GM12872 (cell line): ENCODE measurements at regions not wholly inside any gene's neighbourhood (a gene's known extent, or its start where the extent isn't known, plus 50 kb on each side); places are given as distances from the start of the nearest gene placed in this dataset.

Experiments
- TF ChIP-seq, protein P1 (sequence below): IDR thresholded peaks from 3 replicates; pipeline ENCODE4 v1.5.1; 2011; ENCODE audit warnings: low read depth, mild to moderate bottlenecking, low read length, moderate library complexity; ENCODE audit not compliant: insufficient read depth

DNA sequence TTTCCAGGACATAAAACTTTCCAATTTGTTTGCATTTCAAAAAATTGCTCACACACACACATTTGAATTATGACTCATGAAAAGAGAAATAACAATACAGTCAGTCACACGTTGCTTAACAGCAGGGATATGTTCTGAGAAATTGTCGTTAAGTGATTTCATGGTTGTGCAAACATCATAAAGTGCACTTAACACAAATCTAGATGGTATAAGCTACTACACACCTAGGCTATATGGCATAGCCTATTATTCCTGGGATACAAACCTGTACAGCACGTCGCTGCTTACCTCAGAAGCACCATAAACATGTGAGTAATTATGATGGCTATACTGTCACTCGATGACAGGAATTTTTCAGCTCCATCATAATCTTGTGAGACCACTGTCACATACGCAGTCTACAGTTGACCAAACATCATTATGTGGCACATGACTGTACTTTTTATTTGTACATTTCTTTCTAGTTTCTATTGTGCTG, 378.2 kb downstream of the ACTL7B start:
- TF ChIP-seq, protein P1, sequence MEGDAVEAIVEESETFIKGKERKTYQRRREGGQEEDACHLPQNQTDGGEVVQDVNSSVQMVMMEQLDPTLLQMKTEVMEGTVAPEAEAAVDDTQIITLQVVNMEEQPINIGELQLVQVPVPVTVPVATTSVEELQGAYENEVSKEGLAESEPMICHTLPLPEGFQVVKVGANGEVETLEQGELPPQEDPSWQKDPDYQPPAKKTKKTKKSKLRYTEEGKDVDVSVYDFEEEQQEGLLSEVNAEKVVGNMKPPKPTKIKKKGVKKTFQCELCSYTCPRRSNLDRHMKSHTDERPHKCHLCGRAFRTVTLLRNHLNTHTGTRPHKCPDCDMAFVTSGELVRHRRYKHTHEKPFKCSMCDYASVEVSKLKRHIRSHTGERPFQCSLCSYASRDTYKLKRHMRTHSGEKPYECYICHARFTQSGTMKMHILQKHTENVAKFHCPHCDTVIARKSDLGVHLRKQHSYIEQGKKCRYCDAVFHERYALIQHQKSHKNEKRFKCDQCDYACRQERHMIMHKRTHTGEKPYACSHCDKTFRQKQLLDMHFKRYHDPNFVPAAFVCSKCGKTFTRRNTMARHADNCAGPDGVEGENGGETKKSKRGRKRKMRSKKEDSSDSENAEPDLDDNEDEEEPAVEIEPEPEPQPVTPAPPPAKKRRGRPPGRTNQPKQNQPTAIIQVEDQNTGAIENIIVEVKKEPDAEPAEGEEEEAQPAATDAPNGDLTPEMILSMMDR: no peak

DNA sequence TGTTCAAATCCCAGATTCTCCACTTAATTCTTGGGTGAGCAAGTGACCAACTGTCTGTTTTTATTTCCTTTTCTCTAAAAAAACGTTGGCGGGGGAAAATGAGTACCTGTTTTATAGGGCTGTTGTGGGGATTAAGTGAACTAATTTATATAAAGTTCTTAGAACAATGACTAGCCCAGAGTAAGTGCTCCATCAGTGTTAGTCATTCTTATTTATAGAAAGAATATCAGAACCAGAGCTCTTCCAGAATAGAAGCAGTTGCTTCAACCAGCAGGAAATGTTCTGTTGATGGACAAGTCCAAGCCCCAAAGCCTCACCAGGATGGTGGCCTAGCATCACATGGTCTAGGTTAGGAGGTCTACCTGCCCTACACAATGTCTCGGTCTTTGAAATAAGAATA, 379.2 kb downstream of the ACTL7B start:
- TF ChIP-seq, protein P1: no peak

DNA sequence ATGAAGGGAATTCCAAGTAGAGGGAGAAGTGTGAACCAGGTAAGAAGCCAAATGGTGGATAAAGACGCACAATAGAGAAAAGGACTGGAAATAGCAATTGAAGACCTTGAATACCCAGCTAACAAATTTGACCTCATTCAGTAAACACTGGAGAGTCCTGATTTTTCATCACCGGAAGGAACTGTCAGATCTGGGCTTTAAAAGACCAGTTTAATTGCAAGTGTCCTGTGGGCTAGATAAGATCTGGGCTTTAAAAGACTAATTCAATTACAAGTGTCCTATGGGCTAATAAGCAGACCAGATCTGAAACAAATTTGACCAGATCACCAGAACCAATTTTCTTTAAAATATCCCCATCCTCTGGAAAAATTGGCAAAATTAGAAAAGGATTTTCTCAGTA, 380.0 kb downstream of the ACTL7B start:
- TF ChIP-seq, protein P1: no peak

DNA sequence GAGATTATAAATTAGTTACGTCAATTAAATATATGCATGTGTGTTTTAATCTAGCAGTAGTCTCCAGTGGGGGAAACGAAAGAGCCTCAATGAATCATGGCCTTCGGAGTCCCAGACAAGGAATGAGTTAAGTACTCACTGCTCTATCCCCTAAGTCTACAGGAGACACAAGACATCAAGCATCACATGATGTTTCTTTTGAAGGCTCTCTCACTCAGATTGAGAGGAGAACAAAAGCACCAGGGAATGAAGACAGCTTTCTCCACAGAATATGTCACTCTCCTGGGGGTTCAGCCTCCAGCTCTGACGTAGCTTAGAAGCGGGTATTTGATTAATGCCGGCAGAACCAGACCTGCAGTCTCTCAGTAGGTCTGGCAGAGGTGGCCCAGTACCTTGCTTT, 381.4 kb downstream of the ACTL7B start:
- TF ChIP-seq, protein P1: no peak

DNA sequence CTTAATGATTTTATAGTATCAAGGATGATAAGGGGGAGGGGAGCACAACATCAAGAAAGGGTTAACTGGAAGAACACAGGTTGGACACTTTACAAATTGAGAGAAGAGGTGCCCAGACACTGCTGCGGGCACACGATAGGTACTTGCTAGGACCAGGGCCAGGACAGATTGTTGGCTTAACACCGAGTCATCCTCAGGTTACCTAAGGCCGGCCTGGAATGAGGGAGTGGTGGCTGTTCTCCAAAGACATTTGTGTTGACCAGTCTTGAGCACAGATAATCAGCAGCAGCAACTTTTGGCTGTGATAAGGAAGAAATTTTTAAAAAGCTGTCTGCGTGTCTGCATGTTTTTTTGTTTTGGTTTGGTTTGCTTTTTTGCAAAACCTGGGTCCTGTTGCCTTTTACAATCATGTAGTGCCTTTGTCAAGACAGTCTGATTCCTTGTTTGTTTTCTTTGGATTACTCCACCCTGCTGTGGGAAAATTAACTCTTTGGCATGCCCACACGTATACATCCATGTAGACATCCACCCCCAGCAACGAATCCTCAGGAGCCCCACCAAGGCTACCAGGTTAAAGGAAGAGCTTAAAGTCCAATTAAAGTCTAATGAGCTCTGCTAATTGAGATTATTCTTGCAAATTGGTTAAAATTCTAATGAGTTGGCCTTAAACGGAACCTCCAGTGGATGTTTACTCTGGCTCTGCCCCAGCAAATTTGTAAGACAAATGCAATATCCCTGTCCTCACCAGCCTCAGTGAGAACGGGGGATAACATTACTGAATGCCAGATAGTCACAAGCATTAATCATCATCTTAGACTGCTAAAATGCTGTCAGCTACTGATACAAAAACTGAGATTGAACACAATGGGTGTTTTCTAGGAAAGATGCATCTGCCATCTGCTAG, 382.3 kb downstream of the ACTL7B start:
- TF ChIP-seq, protein P1: no peak

DNA sequence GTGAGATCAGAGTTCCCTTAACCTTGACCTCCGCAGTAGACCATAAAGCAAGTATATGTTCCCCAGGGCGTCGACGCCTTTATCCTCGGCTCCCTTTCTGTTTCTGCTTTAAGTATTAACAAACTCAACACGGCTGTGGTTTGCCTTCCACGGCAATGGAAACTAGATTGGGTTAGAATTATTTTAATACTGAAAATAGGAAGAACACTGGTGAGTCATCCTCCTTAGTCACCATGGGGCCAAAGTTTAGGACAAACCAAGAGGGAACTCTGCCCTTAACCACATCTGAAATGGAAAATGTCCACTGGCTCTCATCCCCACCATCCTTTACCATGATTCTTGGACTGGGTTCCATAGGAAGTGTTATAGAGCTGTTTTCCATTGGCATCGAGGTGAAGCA, 386.1 kb downstream of the ACTL7B start:
- TF ChIP-seq, protein P1: no peak

DNA sequence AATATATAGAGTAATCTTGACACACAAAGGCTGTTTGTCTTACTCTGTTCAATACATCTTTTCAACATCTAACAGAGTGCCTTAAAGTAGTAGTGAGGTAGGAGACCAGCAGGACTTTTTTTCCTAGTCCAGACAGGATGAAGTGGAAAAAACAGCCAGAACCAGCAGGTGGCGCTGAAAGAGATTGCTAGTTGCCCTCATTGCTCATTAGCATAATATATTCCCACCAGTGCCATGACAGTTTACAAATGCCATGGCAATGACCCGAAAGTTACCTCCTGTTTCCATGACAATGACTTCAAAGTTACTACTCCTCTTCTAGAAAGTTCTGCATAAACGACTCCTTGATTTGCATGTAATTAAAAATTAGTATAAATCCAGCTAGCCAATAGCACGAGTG, 387.4 kb downstream of the ACTL7B start:
- TF ChIP-seq, protein P1: peak; percentile 70
